GM12878 (cell line): ENCODE measurements at regions not wholly inside any gene's neighbourhood (a gene's known extent, or its start where the extent isn't known, plus 50 kb on each side); places are given as distances from the start of the nearest gene placed in this dataset.

Experiments
- ATAC-seq: fragments of 200-7000 bp; cut with Tn5 transposase; 3 replicates; pipeline ENCODE4 v1.9.1; 2020; ENCODE audit warnings: mild to moderate bottlenecking, moderate library complexity
- BruUV-seq: library from RNA; stranded (reverse); fragments of 400-500 nt; replicated peaks from 2 replicates; lab custom pipeline; 2021; lab: Mats Ljungman, UMichigan
- CTCF ChIA-PET: fragments of 300-600 bp; sonication (Branson Sonifier 250); formaldehyde crosslinking; extraction: SDS; loops from one replicate; lab custom pipeline; 2021; ENCODE audit warnings: inconsistent platforms; lab: Yijun Ruan, JAX
- POLR2A ChIA-PET: fragments of 350-600 bp; formaldehyde crosslinking; extraction: SDS; loops from one replicate; lab custom pipeline; 2021; ENCODE audit warnings: inconsistent platforms; lab: Charles Lee
- RAD21 ChIA-PET: fragments of 300-600 bp; sonication (Branson Sonifier 250); formaldehyde crosslinking; loops from one replicate; lab custom pipeline; 2023; ENCODE audit warnings: antibody characterized with exemption; ENCODE audit not compliant: unreplicated experiment; lab: Charles Lee
- SMC1A ChIA-PET: fragments of 300-600 bp; sonication (Branson Sonifier 250); formaldehyde crosslinking; loops from one replicate; lab custom pipeline; 2023; ENCODE audit not compliant: unreplicated experiment, uncharacterized antibody; lab: Charles Lee
- DNase-seq: peaks from one replicate; pipeline ENCODE4 v3.0.0-alpha.2; 2011; ENCODE audit warnings: low read depth, low spot score
- FAIRE-seq: peaks from 3 replicates; lab custom pipeline; 2011; peaks lifted over from hg19 to GRCh38; lab: Jason Lieb, UNC
- H2AFZ ChIP-seq: 2 replicates; pipeline ENCODE4 v1.6.0; 2011; ENCODE audit warnings: low read depth, low read length, control low read depth; ENCODE audit not compliant: control insufficient read depth
- H3K27ac ChIP-seq: 2 replicates; pipeline ENCODE4 v1.5.1; 2011; ENCODE audit warnings: control low read depth; ENCODE audit not compliant: control insufficient read depth, insufficient read depth
- H3K27me3 ChIP-seq, 2 experiments: replicated peaks in 1 of 2; 2 replicates each; pipeline versions ENCODE4 v1.6.0 to v1.6.1; 2011; ENCODE audit warnings: low read length in 1 of 2; ENCODE audit not compliant: control insufficient read depth in 2 of 2, insufficient read depth in 2 of 2
- H3K36me3 ChIP-seq, 2 experiments: 2 replicates each; pipeline ENCODE4 v1.5.1; 2011; ENCODE audit warnings: low read length in 1 of 2; ENCODE audit not compliant: control insufficient read depth in 2 of 2, insufficient read depth in 2 of 2
- H3K4me1 ChIP-seq: 2 replicates; pipeline ENCODE4 v1.6.1; 2011; ENCODE audit warnings: mild to moderate bottlenecking, low read length, moderate library complexity, mixed read lengths; ENCODE audit not compliant: control insufficient read depth, insufficient read depth
- H3K4me2 ChIP-seq: 2 replicates; pipeline ENCODE4 v1.6.0; 2011; ENCODE audit warnings: control low read depth; ENCODE audit not compliant: control insufficient read depth, insufficient read depth
- H3K4me3 ChIP-seq: fragments of 200-600 bp; sonication (generic); 2 replicates; pipeline ENCODE4 v1.5.1; 2016
- H3K79me2 ChIP-seq: 2 replicates; pipeline ENCODE4 v1.6.0; 2011; ENCODE audit warnings: low read length; ENCODE audit not compliant: control insufficient read depth, insufficient read depth
- H3K9ac ChIP-seq: 2 replicates; pipeline ENCODE4 v1.8.0; 2011; ENCODE audit warnings: low read length, control low read depth, mixed read lengths; ENCODE audit not compliant: control insufficient read depth, insufficient read depth
- H3K9me3 ChIP-seq: replicated peaks from 3 replicates; pipeline ENCODE4 v1.5.1; 2011; ENCODE audit warnings: mild to moderate bottlenecking, low read length; ENCODE audit not compliant: control insufficient read depth, insufficient read depth
- H4K20me1 ChIP-seq: 2 replicates; pipeline ENCODE4 v1.6.0; 2011; ENCODE audit not compliant: control insufficient read depth, insufficient read depth
- ATF7 ChIP-seq: fragments of 450-650 bp; IDR thresholded peaks from 2 replicates; pipeline ENCODE4 v1.6.1; 2016; ENCODE audit warnings: low read depth, mild to moderate bottlenecking
- KDM1A ChIP-seq: fragments of 200-600 bp; sonication (generic); IDR thresholded peaks from 2 replicates; pipeline ENCODE4 v1.6.1; 2016; ENCODE audit warnings: borderline replicate concordance
- ZBED1 ChIP-seq: IDR thresholded peaks from 2 replicates; pipeline ENCODE4 v1.6.1; 2016; ENCODE audit warnings: borderline replicate concordance
- ZNF687 ChIP-seq: fragments of 450-650 bp; IDR thresholded peaks from 2 replicates; pipeline ENCODE4 v1.6.1; 2017; ENCODE audit warnings: mild to moderate bottlenecking, moderate library complexity
- in situ Hi-C: fragments of 300-500 bp; cut with MboI; formaldehyde crosslinking; loops from 9 replicates; pipeline ENCODE4 v1.14.3; 2018; ENCODE audit warnings: mixed read lengths
- intact Hi-C: fragments of 100-400 bp; cut with micrococcal nuclease; formaldehyde crosslinking; loops from one replicate; pipeline ENCODE4 v1.14.2; 2022; ENCODE audit not compliant: unreplicated experiment
- TF ChIP-seq, protein P1 (sequence below): fragments of 450-650 bp; formaldehyde crosslinking; IDR thresholded peaks from 2 replicates; pipeline ENCODE4 v1.4.0; 2020; ENCODE audit warnings: mild to moderate bottlenecking, moderate library complexity

- FAIRE-seq (no peak), DNase-seq (no peak), ATAC-seq (no peak)
- no peaks in the 10 kb centered on the region for H3K79me2 ChIP-seq
- no peaks in the 10 kb centered on the region for H3K27me3 ChIP-seq
- ChIA-PET CTCF (no interaction called here), SMC1A (interaction anchor here (1.4 kb wide), 1 partner anchor 11 kb away, joined by 3 read pairs; no protein-coding TSS in a partner anchor), POLR2A (no interaction called here), RAD21 (no interaction called here)
- H3K9ac ChIP-seq: no peak overlapping the region
- intact Hi-C loops (no loop called here), in situ Hi-C loops (no loop called here)
- H2AFZ ChIP-seq: no peak overlapping the region
- no peak overlapping the region for H3K4me2 ChIP-seq
- TF ChIP-seq KDM1A: no peak
- no peak for TF ChIP-seq ZBED1
- TF ChIP-seq, protein P1, sequence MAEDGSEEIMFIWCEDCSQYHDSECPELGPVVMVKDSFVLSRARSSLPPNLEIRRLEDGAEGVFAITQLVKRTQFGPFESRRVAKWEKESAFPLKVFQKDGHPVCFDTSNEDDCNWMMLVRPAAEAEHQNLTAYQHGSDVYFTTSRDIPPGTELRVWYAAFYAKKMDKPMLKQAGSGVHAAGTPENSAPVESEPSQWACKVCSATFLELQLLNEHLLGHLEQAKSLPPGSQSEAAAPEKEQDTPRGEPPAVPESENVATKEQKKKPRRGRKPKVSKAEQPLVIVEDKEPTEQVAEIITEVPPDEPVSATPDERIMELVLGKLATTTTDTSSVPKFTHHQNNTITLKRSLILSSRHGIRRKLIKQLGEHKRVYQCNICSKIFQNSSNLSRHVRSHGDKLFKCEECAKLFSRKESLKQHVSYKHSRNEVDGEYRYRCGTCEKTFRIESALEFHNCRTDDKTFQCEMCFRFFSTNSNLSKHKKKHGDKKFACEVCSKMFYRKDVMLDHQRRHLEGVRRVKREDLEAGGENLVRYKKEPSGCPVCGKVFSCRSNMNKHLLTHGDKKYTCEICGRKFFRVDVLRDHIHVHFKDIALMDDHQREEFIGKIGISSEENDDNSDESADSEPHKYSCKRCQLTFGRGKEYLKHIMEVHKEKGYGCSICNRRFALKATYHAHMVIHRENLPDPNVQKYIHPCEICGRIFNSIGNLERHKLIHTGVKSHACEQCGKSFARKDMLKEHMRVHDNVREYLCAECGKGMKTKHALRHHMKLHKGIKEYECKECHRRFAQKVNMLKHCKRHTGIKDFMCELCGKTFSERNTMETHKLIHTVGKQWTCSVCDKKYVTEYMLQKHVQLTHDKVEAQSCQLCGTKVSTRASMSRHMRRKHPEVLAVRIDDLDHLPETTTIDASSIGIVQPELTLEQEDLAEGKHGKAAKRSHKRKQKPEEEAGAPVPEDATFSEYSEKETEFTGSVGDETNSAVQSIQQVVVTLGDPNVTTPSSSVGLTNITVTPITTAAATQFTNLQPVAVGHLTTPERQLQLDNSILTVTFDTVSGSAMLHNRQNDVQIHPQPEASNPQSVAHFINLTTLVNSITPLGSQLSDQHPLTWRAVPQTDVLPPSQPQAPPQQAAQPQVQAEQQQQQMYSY (CRISPR knock-in tag): no peak
- TF ChIP-seq ATF7: no peak
- TF ChIP-seq ZNF687: no peak
- no peaks in the 10 kb centered on the region for H3K9me3 ChIP-seq
- H3K4me1 ChIP-seq: no peaks in the 10 kb centered on the region
- H3K27ac ChIP-seq: no peak overlapping the region
- BruUV-seq: no TSS peak
- H3K36me3 ChIP-seq: no peaks in the 10 kb centered on the region
- H3K4me3 ChIP-seq: no peak overlapping the region
- H4K20me1 ChIP-seq: no peaks in the 10 kb centered on the region
Measured at GRCh38 chr7:85685901-85686300, 499.0 kb upstream of the SEMA3D start.
